ENCODE measurements at regions not wholly inside any gene's neighbourhood (a gene's known extent, or its start where the extent isn't known, plus 50 kb on each side); places are given as distances from the start of the nearest gene placed in this dataset.

GRCh38 chr18:1929720-1930119 is 641.6 kb downstream of the METTL4 start:
- no peak for TF ChIP-seq CTCF (IDR thresholded peaks at IDR 0.05; ENCODE audit: low read depth, low read length, missing input control)
- TF ChIP-seq GABPA (IDR thresholded peaks at IDR 0.05 in 1 of 2, conservative IDR thresholded peaks at IDR 0.05 in 1 of 2) = no peak
- TF ChIP-seq TAF1 (conservative IDR thresholded peaks at IDR 0.05) = no peak
- TF ChIP-seq MAX (IDR thresholded peaks at IDR 0.05) = no peak
- TF ChIP-seq RAD21 (IDR thresholded peaks at IDR 0.05) = no peak
- no peak for TF ChIP-seq SP1 (IDR thresholded peaks at IDR 0.05)
- no peak for TF ChIP-seq ZBTB33 (IDR thresholded peaks at IDR 0.05)
- no peak for TF ChIP-seq NR2F2 (IDR thresholded peaks at IDR 0.05)
- no peak for TF ChIP-seq REST (IDR thresholded peaks at IDR 0.05)
- no peak for TF ChIP-seq RXRA (IDR thresholded peaks at IDR 0.05)
- no peak for TF ChIP-seq JUND (IDR thresholded peaks at IDR 0.05)
- TF ChIP-seq YY1 (IDR thresholded peaks at IDR 0.05) = no peak
- TF ChIP-seq ATF3 (IDR thresholded peaks at IDR 0.05) = no peak
